DMS 273 (cell line): ENCODE measurements at regions not wholly inside any gene's neighbourhood (a gene's known extent, or its start where the extent isn't known, plus 50 kb on each side); places are given as distances from the start of the nearest gene placed in this dataset.
A peak's percentile ranks its signal among the peaks of the same experiment; 100 is the strongest.

ENCODE experiments used
- DNase-seq: peaks from one replicate; lab custom pipeline; 2025; ENCODE audit not compliant: unreplicated experiment; lab: John Stamatoyannopoulos, UW

- DNase-seq: no peak
Measured at GRCh38 chr9:16025627-16026026, 472.8 kb downstream of the CCDC171 start.

GRCh38 chr9:16026886-16027285 is 474.0 kb downstream of the CCDC171 start:
- DNase-seq: no peak

- DNase-seq: peak; percentile 2
Measured at GRCh38 chr9:16028548-16028947, 475.7 kb downstream of the CCDC171 start.

DNA sequence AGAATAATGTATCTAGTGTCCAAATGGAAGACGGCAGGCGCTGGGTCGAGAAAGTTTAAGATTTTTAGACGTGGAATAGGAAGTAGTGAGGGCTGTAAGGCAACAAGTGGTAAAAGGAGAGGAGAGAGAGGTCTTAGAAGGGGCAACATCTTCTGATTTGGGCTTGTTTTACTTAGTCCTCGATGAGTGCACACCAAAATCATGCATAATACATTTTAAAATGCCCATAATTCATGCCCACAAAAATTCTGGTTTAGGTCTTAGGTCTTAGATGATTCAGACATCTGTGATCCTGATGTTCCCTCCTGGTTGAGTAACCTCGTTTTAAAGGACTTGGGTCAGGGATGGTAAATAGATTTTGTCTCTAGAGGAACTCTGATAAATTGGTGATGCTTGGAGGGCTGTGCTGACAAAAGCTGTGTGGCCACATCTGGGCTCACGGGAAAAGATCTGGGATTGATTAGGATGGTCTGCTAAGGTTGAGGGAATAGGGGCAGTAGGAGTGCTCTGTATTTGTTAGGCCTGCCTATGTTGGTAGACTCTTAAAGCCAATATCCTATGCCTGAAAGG is 476.3 kb downstream of the CCDC171 start:
- no peak for DNase-seq

DNA sequence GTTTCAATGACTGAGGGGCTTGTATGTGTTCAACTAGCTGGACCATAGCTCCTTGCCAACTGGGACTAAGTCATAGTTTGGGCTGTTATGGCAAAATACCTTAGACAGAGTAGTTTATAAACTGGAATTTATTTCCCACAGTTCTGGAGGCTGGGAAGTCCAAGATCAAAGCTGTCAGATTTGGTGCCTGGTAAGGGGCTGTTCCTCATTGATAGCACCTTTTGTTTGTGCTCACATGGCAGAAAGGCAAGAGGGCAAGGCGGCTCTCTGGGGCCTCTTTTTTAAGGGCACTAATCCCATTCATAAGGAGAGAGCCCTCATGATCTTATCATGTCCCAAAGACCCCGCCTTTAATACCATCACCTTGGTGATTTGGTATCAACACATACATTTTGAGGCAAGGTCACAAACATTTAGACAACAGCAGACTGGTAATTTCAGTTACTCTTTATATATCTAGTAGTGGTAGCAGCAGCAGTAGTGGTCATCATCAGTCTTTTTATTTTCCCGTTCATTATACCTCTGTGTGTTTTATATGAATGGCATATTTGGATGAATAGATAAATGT is 477.0 kb downstream of the CCDC171 start:
- no peak for DNase-seq

DNA sequence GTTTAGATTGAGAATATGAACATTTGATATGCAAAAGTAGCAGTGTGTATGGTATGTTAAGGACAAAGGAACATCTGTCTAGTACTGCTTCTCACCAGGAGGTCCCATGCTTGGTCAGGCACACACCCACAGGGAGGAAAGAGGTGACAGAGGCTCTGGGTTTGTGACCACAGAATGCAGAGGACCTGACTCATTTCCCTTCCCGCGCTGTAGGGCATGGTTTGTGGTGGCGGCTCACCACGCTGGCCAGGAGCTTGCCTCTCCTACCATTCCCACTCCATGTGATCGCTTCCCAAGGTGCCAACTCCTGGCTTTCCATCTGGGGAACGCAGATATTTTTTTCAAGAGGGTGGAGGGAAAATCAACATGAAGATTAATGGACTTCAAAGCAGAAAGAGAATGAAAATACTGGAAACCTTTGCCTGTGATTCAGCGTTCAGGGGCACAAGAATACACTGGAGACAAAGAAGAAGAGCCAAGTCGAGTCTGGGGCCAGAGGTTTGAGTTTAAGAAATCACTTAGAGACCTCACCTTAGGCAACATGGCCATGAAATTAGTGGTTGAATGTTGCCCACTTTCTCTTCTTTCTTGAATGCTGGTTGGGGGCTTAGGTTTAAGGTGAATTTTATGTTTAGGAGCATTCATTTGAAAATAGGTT is 477.8 kb downstream of the CCDC171 start:
- DNase-seq: peak; percentile 4

DNA sequence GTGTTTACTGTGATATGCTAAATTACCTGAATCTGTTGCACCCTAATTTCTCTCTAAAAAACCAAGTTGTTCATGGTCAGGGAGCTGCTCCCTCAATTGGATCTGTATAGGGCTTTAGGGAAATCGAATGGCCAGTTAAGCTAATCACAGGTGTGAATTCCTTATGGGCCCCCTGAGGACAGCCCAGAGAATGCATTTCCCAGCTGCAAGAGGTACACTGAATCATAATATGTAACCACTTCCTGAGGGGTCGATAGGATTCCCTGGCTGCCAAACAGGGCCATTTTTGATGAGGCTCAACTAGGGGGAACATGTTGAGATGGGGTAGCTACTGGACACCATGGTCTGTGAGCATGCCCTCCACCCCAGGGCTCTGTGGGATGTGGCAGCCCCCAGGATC is 478.6 kb downstream of the CCDC171 start:
- DNase-seq: no peak

DNA sequence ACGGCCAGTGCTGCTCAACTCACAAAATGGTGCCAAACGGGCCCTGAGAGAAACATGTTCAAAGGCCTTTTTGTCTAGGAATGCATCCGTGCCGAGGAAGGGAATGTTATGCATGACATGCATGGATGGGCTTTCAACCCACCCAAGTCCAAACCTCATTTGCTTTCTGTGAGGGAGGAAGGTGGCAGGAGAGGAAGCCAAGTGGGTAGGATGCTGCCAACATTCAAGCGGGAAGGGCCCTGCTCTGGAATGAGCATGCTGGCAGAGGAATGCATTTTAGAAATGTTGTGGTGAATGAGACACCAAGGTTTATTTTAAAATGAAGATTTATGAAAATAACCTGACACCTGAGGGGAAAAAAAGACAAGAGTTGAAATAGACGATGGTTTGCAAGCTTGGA is 479.1 kb downstream of the CCDC171 start:
- DNase-seq: no peak

GRCh38 chr9:16032799-16033198 is 480.0 kb downstream of the CCDC171 start:
- DNase-seq: peak; percentile 17

- DNase-seq: no peak
Measured at GRCh38 chr9:16033253-16033652, 480.4 kb downstream of the CCDC171 start.

GRCh38 chr9:16033921-16034691 is 481.3 kb downstream of the CCDC171 start:
- no peak for DNase-seq

DNA sequence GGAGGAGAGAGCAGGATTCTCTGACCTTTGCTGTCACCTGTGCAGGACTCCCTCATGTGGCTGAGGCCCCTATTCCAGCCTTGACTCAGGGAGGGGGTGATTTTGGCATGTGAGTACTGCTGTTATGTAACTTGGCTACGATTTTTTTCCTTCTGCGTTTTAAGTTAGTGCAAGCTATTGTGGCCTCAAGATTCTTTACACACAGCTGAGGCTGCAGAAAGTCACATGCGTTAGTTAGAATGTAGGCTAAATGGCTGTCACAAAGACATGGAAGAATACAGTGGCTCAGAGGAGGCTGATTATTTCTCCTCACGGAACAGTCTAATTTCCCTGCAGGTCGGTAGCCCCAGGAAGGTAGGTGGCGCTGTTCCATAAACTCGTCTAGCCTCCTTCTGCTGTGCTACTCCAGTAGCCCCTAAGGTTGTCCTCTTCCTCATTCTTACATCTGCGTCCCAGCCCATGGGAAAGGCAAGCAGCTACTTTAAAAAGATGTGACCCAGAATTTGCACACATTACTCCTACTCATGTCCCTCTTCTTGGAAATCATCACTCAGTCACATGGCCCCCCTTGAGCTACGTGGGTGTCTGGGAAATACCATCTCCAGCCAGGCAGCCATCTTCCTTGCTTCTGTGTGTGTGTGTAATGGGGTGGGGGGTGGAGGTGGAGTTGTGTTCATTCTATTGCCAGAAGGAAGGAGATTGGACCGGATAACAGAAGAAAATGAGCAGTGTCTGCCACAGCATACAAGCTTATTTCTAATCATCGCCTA is 486.6 kb downstream of the CCDC171 start:
- peak; percentile 12 for DNase-seq

DNA sequence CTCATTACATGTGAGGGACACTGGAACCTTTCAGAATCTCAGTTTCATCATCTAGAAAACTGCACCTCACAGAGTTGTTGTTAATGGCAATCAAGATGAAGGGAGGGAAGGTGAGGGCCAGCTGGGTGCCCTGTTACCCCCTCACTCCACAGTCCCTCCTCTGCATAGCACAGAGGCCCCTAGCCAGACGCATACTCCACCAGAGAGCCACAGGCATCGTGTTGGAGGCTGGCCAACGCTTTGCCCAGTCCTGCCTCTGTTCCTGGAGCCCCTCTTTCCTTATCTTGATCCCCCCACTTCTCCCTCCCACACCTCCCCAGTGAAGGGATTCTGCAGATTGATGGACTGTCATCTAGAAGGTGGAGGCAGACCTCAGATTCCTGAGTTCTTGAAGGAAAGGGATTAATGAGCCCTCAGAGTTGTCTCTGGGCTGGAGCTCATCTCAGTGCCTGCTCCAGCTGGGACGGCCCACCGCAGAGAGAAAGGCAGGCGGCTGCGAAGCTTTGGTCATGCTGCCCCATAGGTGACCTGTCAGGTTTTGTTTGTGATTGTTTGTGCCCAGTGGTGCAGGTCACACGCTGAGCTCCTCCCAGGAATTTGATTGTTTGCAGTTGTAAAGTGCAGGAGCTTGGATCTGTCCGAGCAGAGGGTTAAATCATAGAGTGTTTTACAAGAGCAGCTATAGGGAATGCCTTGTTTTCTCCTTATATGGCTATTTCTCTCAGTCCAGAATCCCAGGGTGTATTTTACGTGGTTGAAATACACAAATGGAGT is 487.3 kb downstream of the CCDC171 start:
- no peak for DNase-seq

DNA sequence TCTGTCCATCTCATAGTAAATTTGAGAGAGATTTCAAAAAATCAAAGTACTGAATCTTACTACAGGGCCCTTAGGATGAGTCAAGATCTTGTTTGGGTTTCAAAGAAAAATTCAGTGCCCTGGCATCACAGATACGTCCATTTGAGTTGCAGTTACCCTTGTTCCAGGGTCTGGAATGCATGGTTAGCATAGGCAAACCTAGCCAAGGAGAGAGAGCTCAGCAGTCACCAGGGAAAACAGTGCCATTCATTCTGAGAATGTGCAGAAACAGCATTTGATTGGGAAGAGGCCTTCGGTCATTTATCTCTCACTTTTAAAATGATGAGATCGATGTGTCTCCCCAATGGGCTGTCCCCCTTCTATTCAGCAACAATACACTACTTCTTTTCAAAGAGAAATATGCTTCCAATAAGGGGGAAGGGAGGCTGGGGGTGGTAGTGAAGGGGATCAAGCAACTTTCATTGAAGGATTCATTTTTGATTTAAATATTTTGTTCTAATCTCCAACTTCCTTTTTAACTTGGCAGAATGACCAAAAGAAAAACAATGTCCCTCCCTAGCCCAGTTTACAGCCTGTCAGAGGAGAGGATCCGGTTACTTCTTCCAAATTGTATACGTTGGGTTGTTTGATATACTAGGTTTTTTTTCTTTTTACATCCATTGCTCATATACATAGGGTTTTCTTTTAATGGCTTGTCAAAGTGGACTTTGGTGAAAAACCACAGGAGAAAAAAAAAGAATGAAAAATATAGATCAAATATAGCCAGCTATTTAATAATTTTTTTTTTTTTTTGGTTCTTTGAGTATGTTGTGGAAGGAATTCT is 491.1 kb downstream of the CCDC171 start:
- DNase-seq: no peak

- DNase-seq: no peak
Measured at GRCh38 chr9:16044579-16044881, 491.7 kb downstream of the CCDC171 start.

GRCh38 chr9:16045651-16046280 is 492.9 kb downstream of the CCDC171 start:
- no peak for DNase-seq

DNA sequence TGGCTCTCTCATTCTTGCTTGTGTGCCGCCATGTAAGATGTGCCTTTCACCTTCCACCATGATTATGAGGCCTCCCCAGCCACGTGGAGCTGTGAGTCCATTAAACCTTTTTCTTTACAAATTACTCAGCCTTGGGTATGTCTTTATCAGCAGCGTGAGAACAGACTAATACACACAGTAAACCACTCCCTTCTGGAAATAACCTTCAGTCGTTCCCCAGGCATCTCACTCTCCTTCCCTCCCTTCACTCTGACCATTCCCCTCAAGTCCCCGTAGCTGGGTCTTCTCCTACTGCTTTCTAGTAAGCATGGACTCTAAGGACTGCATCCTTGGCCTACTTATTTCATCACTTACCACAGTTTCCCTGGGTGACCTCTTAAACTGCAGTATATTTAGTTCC is 493.9 kb downstream of the CCDC171 start:
- no peak for DNase-seq

DNA sequence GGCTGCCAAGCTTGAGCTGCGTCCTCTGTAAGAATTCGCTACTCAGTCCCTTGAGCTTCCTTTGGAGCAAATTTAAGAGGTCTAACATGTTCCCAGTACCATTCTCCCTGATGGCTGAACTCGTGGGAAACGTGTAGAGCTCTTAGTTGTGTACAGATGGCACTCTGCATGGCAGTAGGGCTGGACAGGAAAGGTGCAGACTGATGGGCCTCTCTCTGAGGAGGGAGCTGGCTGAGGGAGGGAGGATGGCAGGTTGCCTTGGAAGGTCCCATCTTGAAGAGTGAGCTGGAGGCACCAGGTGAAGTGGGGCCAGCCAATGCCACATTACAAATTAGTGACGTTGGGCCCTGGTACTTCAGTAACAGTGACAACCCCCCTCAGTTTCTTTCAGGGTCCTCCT is 495.3 kb downstream of the CCDC171 start:
- DNase-seq: no peak

GRCh38 chr9:16052146-16052545 is 499.3 kb downstream of the CCDC171 start:
- no peak for DNase-seq
